ENCODE measurements at regions not wholly inside any gene's neighbourhood (a gene's known extent, or its start where the extent isn't known, plus 50 kb on each side); places are given as distances from the start of the nearest gene placed in this dataset.

GRCh38 chr5:60538426-60538825 is 161.5 kb downstream of the DEPDC1B start:
- TF ChIP-seq POLR2A (IDR thresholded peaks at IDR 0.05; ENCODE audit: low read length) (no peak), GATA1 (IDR thresholded peaks at IDR 0.05; ENCODE audit: low read depth, low read length) (no peak)

All from erythroblast (primary cell).